OCI-LY3 (cell line): ENCODE measurements at regions not wholly inside any gene's neighbourhood (a gene's known extent, or its start where the extent isn't known, plus 50 kb on each side); places are given as distances from the start of the nearest gene placed in this dataset.

ENCODE experiments used
- CTCF ChIP-seq: fragments of 200-600, 300-600 bp; sonication (generic); IDR thresholded peaks from 2 replicates; pipeline ENCODE4 v1.5.1; 2014; ENCODE audit warnings: antibody characterized with exemption, low read length, low read depth
- EZH2phosphoT487 ChIP-seq: fragments of 200-600 bp; shearing (Covaris generic); IDR thresholded peaks from 2 replicates; pipeline ENCODE4 v1.6.1; 2018; ENCODE audit warnings: antibody characterized with exemption, mixed run types, low read depth

- no peak for TF ChIP-seq CTCF
- no peak for TF ChIP-seq EZH2phosphoT487
Measured at GRCh38 chr17:34710226-34710625, 130.8 kb downstream of the TMEM132E start.
